ENCODE measurements at regions not wholly inside any gene's neighbourhood (a gene's known extent, or its start where the extent isn't known, plus 50 kb on each side); places are given as distances from the start of the nearest gene placed in this dataset.

DNA sequence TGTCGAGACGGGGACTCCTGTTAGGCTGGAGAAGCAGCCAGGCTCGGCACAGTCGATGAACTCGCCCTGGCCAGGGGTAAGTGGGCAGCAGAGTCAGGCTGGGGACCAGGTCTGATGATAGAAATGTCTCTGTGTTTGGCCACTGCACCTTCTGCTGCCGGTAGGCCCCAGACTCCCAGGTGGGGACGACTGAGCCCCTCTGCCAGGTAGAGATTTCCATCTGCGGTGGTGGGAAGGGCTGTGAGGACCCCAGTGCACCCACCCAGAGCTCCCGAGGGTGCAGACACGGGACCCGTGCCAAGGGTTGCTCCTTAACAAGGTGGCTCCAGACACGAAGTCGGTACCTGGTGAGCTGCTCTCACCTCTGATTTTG lies 862.5 kb downstream of the TBC1D22A start:
- H3K4me3 ChIP-seq (ENCODE audit: low read depth, low read length): no peak overlapping the region
- no peaks in the 10 kb centered on the region for H3K27me3 ChIP-seq (ENCODE audit: control insufficient read depth, insufficient read depth, low read length)
- CTCF ChIA-PET: no interaction called here
- no peaks in the 10 kb centered on the region for H3K36me3 ChIP-seq (ENCODE audit: control insufficient read depth, insufficient read depth, low read length)
- TF ChIP-seq, protein P1, sequence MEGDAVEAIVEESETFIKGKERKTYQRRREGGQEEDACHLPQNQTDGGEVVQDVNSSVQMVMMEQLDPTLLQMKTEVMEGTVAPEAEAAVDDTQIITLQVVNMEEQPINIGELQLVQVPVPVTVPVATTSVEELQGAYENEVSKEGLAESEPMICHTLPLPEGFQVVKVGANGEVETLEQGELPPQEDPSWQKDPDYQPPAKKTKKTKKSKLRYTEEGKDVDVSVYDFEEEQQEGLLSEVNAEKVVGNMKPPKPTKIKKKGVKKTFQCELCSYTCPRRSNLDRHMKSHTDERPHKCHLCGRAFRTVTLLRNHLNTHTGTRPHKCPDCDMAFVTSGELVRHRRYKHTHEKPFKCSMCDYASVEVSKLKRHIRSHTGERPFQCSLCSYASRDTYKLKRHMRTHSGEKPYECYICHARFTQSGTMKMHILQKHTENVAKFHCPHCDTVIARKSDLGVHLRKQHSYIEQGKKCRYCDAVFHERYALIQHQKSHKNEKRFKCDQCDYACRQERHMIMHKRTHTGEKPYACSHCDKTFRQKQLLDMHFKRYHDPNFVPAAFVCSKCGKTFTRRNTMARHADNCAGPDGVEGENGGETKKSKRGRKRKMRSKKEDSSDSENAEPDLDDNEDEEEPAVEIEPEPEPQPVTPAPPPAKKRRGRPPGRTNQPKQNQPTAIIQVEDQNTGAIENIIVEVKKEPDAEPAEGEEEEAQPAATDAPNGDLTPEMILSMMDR (IDR thresholded peaks at IDR 0.05; ENCODE audit: insufficient read depth, low read depth, low read length): no peak
- POLR2A ChIA-PET: no interaction called here
- DNase-seq (ENCODE audit: low read depth): no peak

DNA sequence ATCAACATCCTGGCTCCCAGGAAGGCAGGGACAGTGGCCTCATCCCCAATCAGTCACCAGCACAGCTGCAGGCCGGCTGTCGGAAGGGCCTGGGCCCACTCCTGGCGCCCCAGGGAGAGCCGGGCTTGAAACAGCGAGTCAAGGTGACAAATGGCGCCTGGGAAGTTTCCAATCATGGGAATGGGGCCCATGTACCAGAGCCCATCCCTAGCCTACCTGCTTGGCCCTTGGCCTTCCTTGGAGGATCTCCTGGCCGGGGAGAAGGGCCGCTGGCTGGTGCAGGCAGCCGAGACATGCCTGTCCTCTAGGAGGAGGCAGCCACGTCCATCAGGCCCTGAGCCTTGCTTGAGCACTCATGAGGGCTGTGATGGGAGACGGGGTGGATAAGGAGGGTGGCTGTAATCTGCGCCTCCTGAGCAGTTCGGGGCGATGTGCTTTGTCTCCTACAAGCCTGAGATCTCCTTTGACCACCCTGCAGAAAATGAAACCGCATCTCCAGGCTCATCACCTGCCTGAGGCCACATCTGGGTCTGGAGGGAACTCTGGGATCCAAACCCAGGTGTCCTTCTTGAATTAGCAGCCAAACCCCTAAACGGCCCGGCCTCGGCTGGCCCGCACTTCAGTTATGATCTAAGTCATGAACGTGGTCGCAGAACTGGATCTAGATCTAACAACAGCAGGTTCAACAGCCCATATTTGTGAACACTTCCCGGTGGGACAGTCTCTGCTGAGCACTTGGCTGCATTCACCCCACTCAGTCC lies 862.0 kb downstream of the TBC1D22A start:
- no peaks in the 10 kb centered on the region for H3K27me3 ChIP-seq (ENCODE audit: control insufficient read depth, insufficient read depth, low read length)
- POLR2A ChIA-PET: no interaction called here
- H3K4me3 ChIP-seq (ENCODE audit: low read depth, low read length): no peak overlapping the region
- TF ChIP-seq, protein P1 (IDR thresholded peaks at IDR 0.05; ENCODE audit: insufficient read depth, low read depth, low read length): no peak
- H3K36me3 ChIP-seq (ENCODE audit: control insufficient read depth, insufficient read depth, low read length): no peaks in the 10 kb centered on the region
- DNase-seq (ENCODE audit: low read depth): no peak
- CTCF ChIA-PET: no interaction called here

- TF ChIP-seq, protein P1 (IDR thresholded peaks at IDR 0.05; ENCODE audit: insufficient read depth, low read depth, low read length): no peak
- ChIA-PET POLR2A (no interaction called here), CTCF (no interaction called here)
- DNase-seq (ENCODE audit: low read depth): no peak
- H3K36me3 ChIP-seq (ENCODE audit: control insufficient read depth, insufficient read depth, low read length): no peaks in the 10 kb centered on the region
- H3K27me3 ChIP-seq (ENCODE audit: control insufficient read depth, insufficient read depth, low read length): no peaks in the 10 kb centered on the region
- no peak overlapping the region for H3K4me3 ChIP-seq (ENCODE audit: low read depth, low read length)
Measured at GRCh38 chr22:47623763-47624148, 861.3 kb downstream of the TBC1D22A start.

- TF ChIP-seq, protein P1 (IDR thresholded peaks at IDR 0.05; ENCODE audit: insufficient read depth, low read depth, low read length): no peak
- Histone ChIP-seq H3K27me3 (ENCODE audit: control insufficient read depth, insufficient read depth, low read length) (no peaks in the 10 kb centered on the region), H3K4me3 (ENCODE audit: low read depth, low read length) (no peak overlapping the region), H3K36me3 (ENCODE audit: control insufficient read depth, insufficient read depth, low read length) (no peaks in the 10 kb centered on the region)
- POLR2A ChIA-PET: no interaction called here
- no peak for DNase-seq (ENCODE audit: low read depth)
- CTCF ChIA-PET: no interaction called here
Measured at GRCh38 chr22:47623066-47623762, 860.8 kb downstream of the TBC1D22A start.

GRCh38 chr22:47622541-47622940 lies 860.1 kb downstream of the TBC1D22A start:
- no peak overlapping the region for H3K4me3 ChIP-seq (ENCODE audit: low read depth, low read length)
- POLR2A ChIA-PET: no interaction called here
- CTCF ChIA-PET: no interaction called here
- no peaks in the 10 kb centered on the region for H3K27me3 ChIP-seq (ENCODE audit: control insufficient read depth, insufficient read depth, low read length)
- TF ChIP-seq, protein P1 (IDR thresholded peaks at IDR 0.05; ENCODE audit: insufficient read depth, low read depth, low read length): no peak
- DNase-seq (ENCODE audit: low read depth): no peak
- no peaks in the 10 kb centered on the region for H3K36me3 ChIP-seq (ENCODE audit: control insufficient read depth, insufficient read depth, low read length)

Data from BJ (cell line).